SK-N-SH treated with all-trans-retinoic acid at 6 μM for 48 hours (cell line): ENCODE measurements at regions not wholly inside any gene's neighbourhood (a gene's known extent, or its start where the extent isn't known, plus 50 kb on each side); places are given as distances from the start of the nearest gene placed in this dataset.
"Not testable (repeated sequence)": the region's sequence is repeated elsewhere in the genome, so short reads cannot be mapped to it uniquely, and the experiment has no call there.

Experiments used
- ATAC-seq: fragments of 200-7000 bp; cut with Tn5 transposase; 3 replicates; pipeline ENCODE4 v1.9.1; 2020; ENCODE audit warnings: mild to moderate bottlenecking, moderate library complexity
- ARNTL ChIP-seq: fragments of 450-650 bp; formaldehyde crosslinking; IDR thresholded peaks from 2 replicates; pipeline ENCODE4 v1.5.0; 2020; ENCODE audit warnings: low read depth, mild to moderate bottlenecking, moderate library complexity, borderline replicate concordance
- BACH2 ChIP-seq: fragments of 250-450 bp; sonication (Bioruptor Pico); IDR thresholded peaks from 2 replicates; pipeline ENCODE4 v1.9.0; 2021; ENCODE audit warnings: mild to moderate bottlenecking, borderline replicate concordance
- CSDC2 ChIP-seq: fragments of 250-450 bp; sonication (Bioruptor Pico); IDR thresholded peaks from 2 replicates; pipeline ENCODE4 v1.5.0; 2020; ENCODE audit warnings: mild to moderate bottlenecking, moderate library complexity
- ESRRG ChIP-seq: fragments of 250-450 bp; sonication (Bioruptor Pico); IDR thresholded peaks from 2 replicates; pipeline ENCODE4 v1.6.1; 2021; ENCODE audit warnings: mild to moderate bottlenecking
- GLIS3 ChIP-seq: fragments of 250-450 bp; sonication (Bioruptor Pico); IDR thresholded peaks from 2 replicates; pipeline ENCODE4 v1.5.0; 2020; ENCODE audit warnings: mild to moderate bottlenecking, moderate library complexity
- ISL1 ChIP-seq: fragments of 250-450 bp; sonication (Bioruptor Pico); IDR thresholded peaks from 2 replicates; pipeline ENCODE4 v2.1.2; 2022; ENCODE audit warnings: mild to moderate bottlenecking, moderate library complexity
- OSR1 ChIP-seq: fragments of 250-450 bp; sonication (Bioruptor Pico); IDR thresholded peaks from 2 replicates; pipeline ENCODE4 v1.8.0; 2022; ENCODE audit warnings: moderate library complexity, mild to moderate bottlenecking, inconsistent platforms
- PPARA ChIP-seq: fragments of 250-450 bp; sonication (Bioruptor Pico); IDR thresholded peaks from 2 replicates; pipeline ENCODE4 v1.5.0; 2020; ENCODE audit warnings: mild to moderate bottlenecking, borderline replicate concordance
- RARB ChIP-seq: fragments of 250-450 bp; sonication (Bioruptor Pico); IDR thresholded peaks from 2 replicates; pipeline ENCODE4 v1.8.0; 2021; ENCODE audit warnings: mild to moderate bottlenecking, moderate library complexity
- TCF4 ChIP-seq: fragments of 250-450 bp; sonication (Bioruptor Pico); IDR thresholded peaks from 2 replicates; pipeline ENCODE4 v1.8.0; 2021; ENCODE audit warnings: mild to moderate bottlenecking, moderate library complexity, borderline replicate concordance
- TOX ChIP-seq: fragments of 250-450 bp; sonication (Bioruptor Pico); IDR thresholded peaks from 2 replicates; pipeline ENCODE4 v1.8.0; 2021; ENCODE audit warnings: mild to moderate bottlenecking, moderate library complexity, borderline replicate concordance
- ZC3H10 ChIP-seq: fragments of 250-450 bp; sonication (Bioruptor Pico); IDR thresholded peaks from 2 replicates; pipeline ENCODE4 v1.5.1; 2021; ENCODE audit warnings: mild to moderate bottlenecking, moderate library complexity
- ZFP3 ChIP-seq: fragments of 250-450 bp; sonication (Bioruptor Pico); IDR thresholded peaks from 2 replicates; pipeline ENCODE4 v1.5.0; 2020; ENCODE audit warnings: mild to moderate bottlenecking, moderate library complexity
- ZFP30 ChIP-seq: fragments of 450-650 bp; formaldehyde crosslinking; IDR thresholded peaks from 2 replicates; pipeline ENCODE4 v1.5.0; 2022; ENCODE audit warnings: mild to moderate bottlenecking, moderate library complexity
- ZNF565 ChIP-seq: fragments of 450-650 bp; formaldehyde crosslinking; conservative IDR thresholded peaks from 2 replicates; pipeline ENCODE4 v1.5.0; 2020; ENCODE audit warnings: low read depth, mild to moderate bottlenecking, moderate library complexity
- ZNF70 ChIP-seq: fragments of 450-650 bp; formaldehyde crosslinking; IDR thresholded peaks from 2 replicates; pipeline ENCODE4 v1.5.0; 2020; ENCODE audit warnings: mild to moderate bottlenecking, moderate library complexity
- TF ChIP-seq, protein P1 (sequence below): fragments of 250-450 bp; sonication (Bioruptor Pico); IDR thresholded peaks from 2 replicates; pipeline ENCODE4 v1.8.0; 2021; ENCODE audit warnings: low read depth, mild to moderate bottlenecking, moderate library complexity, borderline replicate concordance
- TF ChIP-seq, protein P2 (sequence below): fragments of 250-450 bp; sonication (Bioruptor Pico); IDR thresholded peaks from 2 replicates; pipeline ENCODE4 v1.5.1; 2020; ENCODE audit warnings: low read depth, mild to moderate bottlenecking, moderate library complexity
- TF ChIP-seq, protein P3 (sequence below): fragments of 250-450 bp; sonication (Bioruptor Pico); IDR thresholded peaks from 2 replicates; pipeline ENCODE4 v1.8.0; 2020; ENCODE audit warnings: mild to moderate bottlenecking, moderate library complexity, borderline replicate concordance
- TF ChIP-seq, protein P4 (sequence below): fragments of 250-450 bp; sonication (Bioruptor Pico); IDR thresholded peaks from 2 replicates; pipeline ENCODE4 v1.5.0; 2020; ENCODE audit warnings: mild to moderate bottlenecking, moderate library complexity

DNA sequence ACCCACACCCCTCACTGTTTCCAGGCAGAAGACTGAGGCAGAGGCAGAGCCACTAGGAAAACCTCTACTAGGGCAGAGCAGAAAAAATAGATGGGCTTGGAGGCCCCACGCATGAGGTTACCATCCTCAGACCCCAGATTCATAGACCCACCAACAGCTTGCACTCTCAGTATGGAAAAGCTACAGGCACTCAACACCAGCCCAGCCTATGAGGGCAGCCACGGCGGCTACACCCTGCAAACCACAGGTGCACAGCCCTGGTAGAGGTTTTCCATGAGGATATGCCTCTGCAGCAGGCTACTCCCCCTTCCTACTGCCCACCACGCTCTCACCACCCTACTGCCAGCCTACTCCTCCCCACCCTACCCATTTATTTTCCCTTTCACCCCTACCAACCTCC is 235.1 kb downstream of the CWH43 start:
- no peak for ATAC-seq

DNA sequence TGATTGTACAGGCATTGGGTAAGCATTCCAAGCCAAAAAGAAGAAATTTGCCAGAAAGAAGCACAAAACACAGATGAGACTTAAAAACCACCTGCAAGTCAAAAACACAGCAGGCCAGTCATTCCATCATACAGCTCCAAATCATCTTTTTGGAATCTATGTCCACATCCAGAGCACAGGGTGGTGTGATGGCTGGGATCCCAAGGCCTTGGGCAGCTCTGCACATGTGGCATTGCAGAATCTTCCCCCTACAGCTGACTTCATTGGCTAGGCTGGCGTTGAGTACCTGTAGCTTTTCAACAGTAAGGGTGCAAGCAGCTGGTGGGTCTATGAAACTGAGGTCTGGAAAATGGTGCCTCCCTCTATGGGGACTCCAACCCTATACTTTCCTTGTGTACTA is 236.7 kb downstream of the CWH43 start:
- ATAC-seq, result not testable (repeated sequence)

More for the DNA sequence above, 235.1 kb downstream of the CWH43 start:
- no peak for TF ChIP-seq ZC3H10
- no peak for TF ChIP-seq TOX (CRISPR knock-in tag)
- TF ChIP-seq ISL1 (CRISPR knock-in tag), result no peak
- no peak for TF ChIP-seq ARNTL
- no peak for TF ChIP-seq BACH2 (CRISPR knock-in tag)
- TF ChIP-seq ZNF565 (CRISPR knock-in tag), result no peak
- no peak for TF ChIP-seq ZNF70 (CRISPR knock-in tag)
- no peak for TF ChIP-seq ZFP30
- TF ChIP-seq, protein P1, sequence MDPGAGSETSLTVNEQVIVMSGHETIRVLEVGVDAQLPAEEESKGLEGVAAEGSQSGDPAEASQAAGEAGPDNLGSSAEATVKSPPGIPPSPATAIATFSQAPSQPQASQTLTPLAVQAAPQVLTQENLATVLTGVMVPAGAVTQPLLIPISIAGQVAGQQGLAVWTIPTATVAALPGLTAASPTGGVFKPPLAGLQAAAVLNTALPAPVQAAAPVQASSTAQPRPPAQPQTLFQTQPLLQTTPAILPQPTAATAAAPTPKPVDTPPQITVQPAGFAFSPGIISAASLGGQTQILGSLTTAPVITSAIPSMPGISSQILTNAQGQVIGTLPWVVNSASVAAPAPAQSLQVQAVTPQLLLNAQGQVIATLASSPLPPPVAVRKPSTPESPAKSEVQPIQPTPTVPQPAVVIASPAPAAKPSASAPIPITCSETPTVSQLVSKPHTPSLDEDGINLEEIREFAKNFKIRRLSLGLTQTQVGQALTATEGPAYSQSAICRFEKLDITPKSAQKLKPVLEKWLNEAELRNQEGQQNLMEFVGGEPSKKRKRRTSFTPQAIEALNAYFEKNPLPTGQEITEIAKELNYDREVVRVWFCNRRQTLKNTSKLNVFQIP (CRISPR knock-in tag), result no peak
- TF ChIP-seq GLIS3 (CRISPR knock-in tag), result no peak
- TF ChIP-seq OSR1 (CRISPR knock-in tag), result no peak
- TF ChIP-seq, protein P2, sequence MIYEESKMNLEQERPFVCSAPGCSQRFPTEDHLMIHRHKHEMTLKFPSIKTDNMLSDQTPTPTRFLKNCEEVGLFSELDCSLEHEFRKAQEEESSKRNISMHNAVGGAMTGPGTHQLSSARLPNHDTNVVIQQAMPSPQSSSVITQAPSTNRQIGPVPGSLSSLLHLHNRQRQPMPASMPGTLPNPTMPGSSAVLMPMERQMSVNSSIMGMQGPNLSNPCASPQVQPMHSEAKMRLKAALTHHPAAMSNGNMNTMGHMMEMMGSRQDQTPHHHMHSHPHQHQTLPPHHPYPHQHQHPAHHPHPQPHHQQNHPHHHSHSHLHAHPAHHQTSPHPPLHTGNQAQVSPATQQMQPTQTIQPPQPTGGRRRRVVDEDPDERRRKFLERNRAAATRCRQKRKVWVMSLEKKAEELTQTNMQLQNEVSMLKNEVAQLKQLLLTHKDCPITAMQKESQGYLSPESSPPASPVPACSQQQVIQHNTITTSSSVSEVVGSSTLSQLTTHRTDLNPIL (CRISPR knock-in tag), result no peak
- TF ChIP-seq, protein P3, sequence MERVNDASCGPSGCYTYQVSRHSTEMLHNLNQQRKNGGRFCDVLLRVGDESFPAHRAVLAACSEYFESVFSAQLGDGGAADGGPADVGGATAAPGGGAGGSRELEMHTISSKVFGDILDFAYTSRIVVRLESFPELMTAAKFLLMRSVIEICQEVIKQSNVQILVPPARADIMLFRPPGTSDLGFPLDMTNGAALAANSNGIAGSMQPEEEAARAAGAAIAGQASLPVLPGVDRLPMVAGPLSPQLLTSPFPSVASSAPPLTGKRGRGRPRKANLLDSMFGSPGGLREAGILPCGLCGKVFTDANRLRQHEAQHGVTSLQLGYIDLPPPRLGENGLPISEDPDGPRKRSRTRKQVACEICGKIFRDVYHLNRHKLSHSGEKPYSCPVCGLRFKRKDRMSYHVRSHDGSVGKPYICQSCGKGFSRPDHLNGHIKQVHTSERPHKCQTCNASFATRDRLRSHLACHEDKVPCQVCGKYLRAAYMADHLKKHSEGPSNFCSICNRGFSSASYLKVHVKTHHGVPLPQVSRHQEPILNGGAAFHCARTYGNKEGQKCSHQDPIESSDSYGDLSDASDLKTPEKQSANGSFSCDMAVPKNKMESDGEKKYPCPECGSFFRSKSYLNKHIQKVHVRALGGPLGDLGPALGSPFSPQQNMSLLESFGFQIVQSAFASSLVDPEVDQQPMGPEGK (CRISPR knock-in tag), result no peak
- TF ChIP-seq PPARA (CRISPR knock-in tag), result no peak
- no peak for TF ChIP-seq ZFP3 (CRISPR knock-in tag)
- no peak for TF ChIP-seq ESRRG
- TF ChIP-seq CSDC2, result no peak
- TF ChIP-seq, protein P4, sequence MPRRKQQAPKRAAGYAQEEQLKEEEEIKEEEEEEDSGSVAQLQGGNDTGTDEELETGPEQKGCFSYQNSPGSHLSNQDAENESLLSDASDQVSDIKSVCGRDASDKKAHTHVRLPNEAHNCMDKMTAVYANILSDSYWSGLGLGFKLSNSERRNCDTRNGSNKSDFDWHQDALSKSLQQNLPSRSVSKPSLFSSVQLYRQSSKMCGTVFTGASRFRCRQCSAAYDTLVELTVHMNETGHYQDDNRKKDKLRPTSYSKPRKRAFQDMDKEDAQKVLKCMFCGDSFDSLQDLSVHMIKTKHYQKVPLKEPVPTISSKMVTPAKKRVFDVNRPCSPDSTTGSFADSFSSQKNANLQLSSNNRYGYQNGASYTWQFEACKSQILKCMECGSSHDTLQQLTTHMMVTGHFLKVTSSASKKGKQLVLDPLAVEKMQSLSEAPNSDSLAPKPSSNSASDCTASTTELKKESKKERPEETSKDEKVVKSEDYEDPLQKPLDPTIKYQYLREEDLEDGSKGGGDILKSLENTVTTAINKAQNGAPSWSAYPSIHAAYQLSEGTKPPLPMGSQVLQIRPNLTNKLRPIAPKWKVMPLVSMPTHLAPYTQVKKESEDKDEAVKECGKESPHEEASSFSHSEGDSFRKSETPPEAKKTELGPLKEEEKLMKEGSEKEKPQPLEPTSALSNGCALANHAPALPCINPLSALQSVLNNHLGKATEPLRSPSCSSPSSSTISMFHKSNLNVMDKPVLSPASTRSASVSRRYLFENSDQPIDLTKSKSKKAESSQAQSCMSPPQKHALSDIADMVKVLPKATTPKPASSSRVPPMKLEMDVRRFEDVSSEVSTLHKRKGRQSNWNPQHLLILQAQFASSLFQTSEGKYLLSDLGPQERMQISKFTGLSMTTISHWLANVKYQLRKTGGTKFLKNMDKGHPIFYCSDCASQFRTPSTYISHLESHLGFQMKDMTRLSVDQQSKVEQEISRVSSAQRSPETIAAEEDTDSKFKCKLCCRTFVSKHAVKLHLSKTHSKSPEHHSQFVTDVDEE (CRISPR knock-in tag), result no peak
- no peak for TF ChIP-seq TCF4 (CRISPR knock-in tag)
- TF ChIP-seq RARB (CRISPR knock-in tag), result no peak

DNA sequence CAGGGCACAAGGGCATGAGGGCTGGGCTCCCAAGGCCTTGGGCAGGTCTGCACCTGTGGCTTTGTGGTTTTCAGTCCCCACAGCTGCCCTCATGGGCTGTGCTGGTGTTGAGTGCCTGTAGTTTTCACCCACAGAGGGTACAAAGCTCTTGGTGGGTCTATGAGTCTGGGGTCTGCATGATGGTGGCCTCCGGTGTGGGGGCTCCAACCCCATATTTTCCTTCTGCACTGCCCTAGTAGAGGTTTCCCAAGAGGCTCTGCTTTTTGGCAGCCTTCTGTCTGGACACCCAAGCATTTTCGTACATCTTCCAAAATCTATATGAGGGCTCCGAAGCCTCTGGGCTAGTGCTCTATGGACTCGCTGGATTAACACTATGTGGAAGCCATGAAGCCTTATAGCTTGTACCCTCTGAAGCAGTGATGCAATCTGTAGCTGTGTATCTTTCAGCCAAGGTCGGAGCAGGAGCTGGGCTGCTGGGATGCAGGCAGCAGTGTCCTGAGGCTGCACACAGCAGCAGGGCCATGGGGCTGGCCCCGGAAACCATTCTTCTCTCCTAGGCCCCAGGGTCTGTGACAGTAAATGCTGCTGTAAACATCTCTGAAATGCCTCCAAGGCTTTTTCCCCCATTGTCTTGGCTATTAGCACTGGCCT is 240.3 kb downstream of the CWH43 start:
- ATAC-seq, result not testable (repeated sequence)

DNA sequence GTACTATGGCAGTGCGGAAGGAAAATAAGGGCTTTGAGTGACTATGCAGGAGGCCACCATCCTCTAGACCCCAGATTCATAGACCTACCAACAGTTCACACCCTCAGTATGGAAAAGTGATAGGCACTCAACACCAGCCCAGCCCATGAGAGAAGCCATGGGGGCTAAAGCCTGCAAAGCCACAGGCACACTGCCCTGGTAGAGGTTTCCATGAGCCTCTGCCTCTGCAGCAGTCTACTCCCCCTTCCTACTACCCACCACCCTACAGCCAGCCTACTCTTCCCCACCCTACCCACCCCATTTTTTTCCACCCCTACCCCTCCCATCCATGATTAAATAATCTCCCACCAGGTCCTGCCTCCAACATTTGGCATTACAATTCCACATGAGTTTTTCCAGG is 241.9 kb downstream of the CWH43 start:
- not testable (repeated sequence) for ATAC-seq

DNA sequence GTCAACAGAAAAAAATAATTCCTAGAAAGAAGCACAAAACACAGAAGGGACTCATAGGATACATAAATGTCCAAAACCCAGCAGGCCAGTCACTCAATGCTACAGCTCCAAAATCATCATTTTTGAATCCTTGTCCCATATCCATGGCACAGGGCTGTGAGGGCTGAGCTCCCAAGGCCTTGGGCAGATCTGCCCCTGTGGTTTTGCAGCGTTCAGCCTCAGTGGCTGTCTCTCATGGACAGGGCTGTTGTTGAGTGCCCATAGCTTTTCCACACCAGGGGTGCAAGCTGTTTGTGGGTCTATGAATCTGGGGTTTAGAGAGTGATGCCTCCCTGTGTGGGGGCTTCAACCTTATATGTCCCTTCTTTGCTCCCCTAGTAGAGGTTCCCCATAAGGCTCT is 243.2 kb downstream of the CWH43 start:
- ATAC-seq, result not testable (repeated sequence)

DNA sequence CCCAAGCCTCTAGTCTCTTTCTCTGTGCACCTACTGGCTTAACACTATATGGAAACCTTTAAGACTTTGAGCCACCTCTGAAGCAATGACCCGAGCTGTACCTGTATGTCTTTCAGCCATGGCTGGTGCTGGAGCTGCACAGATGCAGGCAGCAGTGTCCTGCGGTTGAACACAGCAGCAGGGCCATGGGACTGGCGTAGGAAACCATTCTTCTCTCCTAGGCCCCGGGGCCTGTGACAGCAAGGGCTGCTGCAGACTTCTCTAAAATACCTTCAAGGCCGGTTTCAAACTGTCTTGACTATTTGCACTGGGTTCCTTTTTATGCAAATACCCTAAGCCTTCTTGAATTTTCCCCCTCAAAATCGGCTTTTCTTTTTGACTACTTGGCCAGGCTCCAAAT is 243.6 kb downstream of the CWH43 start:
- not testable (repeated sequence) for ATAC-seq

DNA sequence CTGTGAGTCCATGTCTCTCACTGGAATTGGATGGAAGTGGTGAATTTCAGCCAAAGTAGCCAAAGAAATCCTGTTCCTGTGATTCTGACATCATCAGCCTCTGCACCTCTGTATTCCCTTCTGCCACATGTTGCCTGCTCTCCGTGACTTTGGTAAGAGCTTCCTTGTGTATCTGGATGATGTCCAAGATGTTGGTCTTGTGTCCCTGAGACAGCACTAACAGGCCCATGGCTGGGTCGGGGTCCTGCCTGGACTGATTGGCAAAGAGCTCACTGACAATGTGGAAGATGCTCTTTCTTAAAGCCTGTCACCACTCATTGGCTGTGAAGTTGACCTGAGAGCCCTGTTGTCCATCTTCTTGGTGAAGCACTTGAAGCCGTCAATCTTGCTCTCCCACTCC is 247.3 kb downstream of the CWH43 start:
- ATAC-seq, result not testable (repeated sequence)

DNA sequence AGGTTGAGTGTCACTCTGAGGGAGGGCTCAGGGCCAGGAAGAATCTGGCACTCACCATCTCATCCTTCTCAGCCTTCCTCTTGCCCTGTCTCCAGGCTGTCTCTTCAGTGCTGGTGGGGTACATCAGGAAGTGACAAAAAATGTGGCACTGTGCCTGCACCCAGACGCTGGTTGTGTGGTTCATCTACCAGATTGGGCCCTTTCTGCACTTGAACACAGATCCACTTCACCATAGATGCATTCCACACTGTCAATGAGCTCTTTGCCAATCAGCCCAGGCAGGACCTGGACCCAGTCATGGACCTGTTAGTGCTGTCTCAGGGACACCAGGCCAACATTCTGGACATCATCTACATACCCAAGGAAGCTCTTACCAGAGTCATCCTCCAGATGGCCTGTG is 247.7 kb downstream of the CWH43 start:
- ATAC-seq, result not testable (repeated sequence)

DNA sequence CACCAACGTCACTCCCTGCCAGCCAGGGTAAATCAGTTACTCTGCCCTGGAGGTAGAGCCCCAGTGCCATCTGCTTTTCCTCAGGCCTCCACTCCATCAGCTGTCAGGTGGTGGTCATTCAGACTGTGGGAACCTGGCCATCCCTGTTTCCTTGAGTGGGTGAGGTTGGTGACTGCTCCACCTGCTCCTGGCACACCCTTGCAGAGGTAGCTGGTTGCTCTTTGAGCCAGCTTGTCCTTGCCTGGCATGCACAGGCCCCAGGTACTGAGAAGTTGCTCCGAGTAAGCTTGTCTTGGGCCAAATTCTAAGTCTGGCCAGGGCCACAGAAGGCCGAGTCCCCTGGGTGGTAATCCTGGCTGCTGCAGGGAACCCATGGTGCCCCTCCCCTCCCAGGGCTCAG is 248.3 kb downstream of the CWH43 start:
- not testable (repeated sequence) for ATAC-seq

DNA sequence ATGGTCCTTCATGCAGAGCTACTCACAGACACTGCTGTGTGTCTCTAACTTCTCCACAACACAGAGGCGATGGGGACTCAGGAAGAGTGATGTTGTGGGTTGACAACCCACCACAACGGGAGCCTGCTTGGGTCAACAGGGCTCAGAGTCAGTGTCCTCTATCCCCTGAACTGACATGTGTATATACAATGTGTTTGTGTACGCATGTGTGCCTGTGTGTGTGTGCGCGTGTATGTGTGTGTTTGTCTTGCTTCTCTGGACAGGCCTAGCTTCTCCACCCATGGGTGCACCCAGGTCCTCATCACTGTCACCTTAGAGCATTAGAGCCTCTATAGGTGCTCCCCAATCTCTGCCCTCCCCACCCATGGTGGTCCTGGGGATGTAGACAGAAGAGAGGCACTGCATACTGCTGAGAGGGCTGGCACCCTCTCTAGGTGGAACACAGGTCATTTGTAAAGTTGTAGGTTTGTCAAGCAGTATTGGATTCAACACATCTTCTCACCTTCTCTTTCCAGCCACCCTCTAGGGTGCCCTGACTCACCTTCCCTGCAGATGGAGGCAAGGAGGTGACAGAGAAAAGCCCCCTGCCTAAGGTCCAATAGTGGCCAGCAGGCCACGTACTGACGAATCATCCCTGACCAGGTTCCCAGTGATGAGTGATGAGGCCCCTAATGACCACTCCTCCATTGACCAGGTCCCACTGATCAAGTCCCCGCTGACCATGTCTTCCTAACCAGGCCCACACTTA is 249.5 kb downstream of the CWH43 start:
- ATAC-seq, result not testable (repeated sequence)
